ENCODE measurements at regions not wholly inside any gene's neighbourhood (a gene's known extent, or its start where the extent isn't known, plus 50 kb on each side); places are given as distances from the start of the nearest gene placed in this dataset.

GRCh38 chr2:207418419-207418818 lies 111.3 kb upstream of the CREB1 start:
- no peak for TF ChIP-seq POLR2AphosphoS5 (IDR thresholded peaks at IDR 0.05; ENCODE audit: low read depth, low read length)
- TF ChIP-seq EZH2 (IDR thresholded peaks at IDR 0.05), result no peak
- no peak for TF ChIP-seq JUND (IDR thresholded peaks at IDR 0.05)
- no peak for TF ChIP-seq ZFX (IDR thresholded peaks at IDR 0.05)
- no peak for TF ChIP-seq TCF7L2 (IDR thresholded peaks at IDR 0.05; ENCODE audit: borderline replicate concordance, extremely low read depth, insufficient read depth, insufficient read length)
- TF ChIP-seq SIN3A (IDR thresholded peaks at IDR 0.05; ENCODE audit: low read depth), result no peak
- TF ChIP-seq ZNF274 (IDR thresholded peaks at IDR 0.05; ENCODE audit: low read depth, low read length), result no peak
- TF ChIP-seq ATF3 (IDR thresholded peaks at IDR 0.05), result no peak
- no peak for TF ChIP-seq MAX (IDR thresholded peaks at IDR 0.05)
- no peak for TF ChIP-seq EGR1 (IDR thresholded peaks at IDR 0.05; ENCODE audit: low read depth)
- TF ChIP-seq CEBPB (IDR thresholded peaks at IDR 0.05; ENCODE audit: low read depth), result no peak
- no peak for TF ChIP-seq CTCF (IDR thresholded peaks at IDR 0.05 in 2 of 3, conservative IDR thresholded peaks at IDR 0.05 in 1 of 3; ENCODE audit: borderline replicate concordance in 1 of 3, insufficient read depth in 1 of 3, low read depth in 2 of 3, low read length in 2 of 3)
- TF ChIP-seq SRF (IDR thresholded peaks at IDR 0.05; ENCODE audit: low read depth), result no peak
- no peak for TF ChIP-seq POLR2A (IDR thresholded peaks at IDR 0.05; ENCODE audit: borderline replicate concordance, extremely low read depth, insufficient read depth, insufficient read length)
- TF ChIP-seq EZH2phosphoT487 (IDR thresholded peaks at IDR 0.05; ENCODE audit: borderline replicate concordance), result no peak
- TF ChIP-seq ZBTB33 (IDR thresholded peaks at IDR 0.05; ENCODE audit: extremely low read depth, insufficient replicate concordance, low read length), result no peak
- TF ChIP-seq SP1 (IDR thresholded peaks at IDR 0.05; ENCODE audit: low read depth), result no peak
- no peak for TF ChIP-seq FOSL1 (IDR thresholded peaks at IDR 0.05; ENCODE audit: low read depth)
- no peak for TF ChIP-seq YY1 (IDR thresholded peaks at IDR 0.05; ENCODE audit: extremely low read depth, insufficient replicate concordance, low read depth, low read length)
- TF ChIP-seq ELF1 (IDR thresholded peaks at IDR 0.05; ENCODE audit: borderline replicate concordance, low read depth), result no peak
- Histone ChIP-seq H4K20me1 (ENCODE audit: insufficient read depth) (no peaks in the 10 kb centered on the region), H3K9me2 (ENCODE audit: insufficient read depth) (no peaks in the 10 kb centered on the region), H3K79me2 (ENCODE audit: insufficient read depth, low read length) (no peaks in the 10 kb centered on the region), H3K4me1 (ENCODE audit: control insufficient read depth in 1 of 2, insufficient read depth in 2 of 2, low read length in 2 of 2) (no peaks in the 10 kb centered on the region), H3K27ac (ENCODE audit: low read depth, low read length) (no peak overlapping the region), H3K36me3 (ENCODE audit: control insufficient read depth in 1 of 2, insufficient read depth in 2 of 2, low read length in 2 of 2) (no peaks in the 10 kb centered on the region), H3K9ac (ENCODE audit: low read length) (no peak overlapping the region), H2AFZ (ENCODE audit: low read depth, low read length, poor library complexity, severe bottlenecking) (no peak overlapping the region), H3K27me3 (ENCODE audit: insufficient read depth, low read length) (no peaks in the 10 kb centered on the region), H3K9me3 (ENCODE audit: control insufficient read depth in 1 of 2, insufficient read depth in 1 of 2, low read depth in 1 of 2, low read length in 2 of 2) (no peaks in the 10 kb centered on the region), H3K4me3 (replicated peaks in 1 of 2; ENCODE audit: low read depth in 1 of 2, low read length in 2 of 2) (no peak overlapping the region), H3K4me2 (ENCODE audit: low read length) (no peak overlapping the region)
- ATAC-seq (no peak), DNase-seq (ENCODE audit: low read depth, low spot score) (no peak)
- ChIA-PET POLR2A (no interaction called here), CTCF (no interaction called here), RAD21 (ENCODE audit: low non-redundant PET in 1 of 2, low total read pairs in 2 of 2, uncharacterized antibody in 2 of 2, unreplicated experiment in 2 of 2) (no interaction called here)
- BruUV-seq (replicated peaks), result no TSS peak
- intact Hi-C loops (cut with micrococcal nuclease), result no loop called here
